H9 (cell line): ENCODE measurements at regions not wholly inside any gene's neighbourhood (a gene's known extent, or its start where the extent isn't known, plus 50 kb on each side); places are given as distances from the start of the nearest gene placed in this dataset.

Source experiments
- DNase-seq: peaks from one replicate; pipeline ENCODE4 v3.0.0-alpha.2; 2017
- H2AFZ ChIP-seq: one replicate; pipeline ENCODE4 v1.6.1; 2013; ENCODE audit warnings: mild to moderate bottlenecking, low read length, control low read depth, moderate library complexity
- H2AK5ac ChIP-seq: 2 replicates; pipeline ENCODE4 v1.6.1; 2013; ENCODE audit warnings: low read length, control low read depth, mixed read lengths; ENCODE audit not compliant: insufficient read length
- H2BK120ac ChIP-seq: one replicate; pipeline ENCODE4 v1.6.1; 2013; ENCODE audit warnings: low read depth, mild to moderate bottlenecking, low read length, control low read depth, inconsistent platforms; ENCODE audit not compliant: poor library complexity, severe bottlenecking
- H2BK12ac ChIP-seq: 2 replicates; pipeline ENCODE4 v1.6.1; 2013; ENCODE audit warnings: low read length, control low read depth, mixed read lengths, low read depth; ENCODE audit not compliant: insufficient read length
- H2BK15ac ChIP-seq: 2 replicates; pipeline ENCODE4 v1.6.1; 2013; ENCODE audit warnings: low read depth, low read length, control low read depth
- H2BK20ac ChIP-seq: one replicate; pipeline ENCODE4 v1.6.1; 2013; ENCODE audit warnings: low read depth, mild to moderate bottlenecking, low read length, control low read depth, inconsistent platforms; ENCODE audit not compliant: poor library complexity, severe bottlenecking
- H2BK5ac ChIP-seq: 2 replicates; pipeline ENCODE4 v1.6.1; 2013; ENCODE audit warnings: low read length, control low read depth, mixed read lengths; ENCODE audit not compliant: insufficient read length
- H3K14ac ChIP-seq: 2 replicates; pipeline ENCODE4 v1.6.1; 2013; ENCODE audit warnings: low read length, control low read depth; ENCODE audit not compliant: insufficient read depth
- H3K18ac ChIP-seq: 2 replicates; pipeline ENCODE4 v1.6.1; 2013; ENCODE audit warnings: low read depth, mild to moderate bottlenecking, mixed read lengths, low read length, control low read depth; ENCODE audit not compliant: insufficient read length
- H3K23ac ChIP-seq: 2 replicates; pipeline ENCODE4 v1.6.1; 2013; ENCODE audit warnings: low read length, control low read depth, mixed read lengths, low read depth; ENCODE audit not compliant: insufficient read length
- H3K23me2 ChIP-seq: 2 replicates; pipeline ENCODE4 v1.6.1; 2013; ENCODE audit warnings: low read depth, mild to moderate bottlenecking, mixed read lengths, low read length, control low read depth; ENCODE audit not compliant: insufficient read length, poor library complexity, severe bottlenecking
- H3K27ac ChIP-seq: 2 replicates; pipeline ENCODE4 v1.5.1; 2013; ENCODE audit warnings: low read length, control low read depth, mixed read lengths, low read depth; ENCODE audit not compliant: insufficient read length
- H3K27me3 ChIP-seq: 2 replicates; pipeline ENCODE4 v1.6.1; 2013; ENCODE audit warnings: low read length, control low read depth, inconsistent platforms; ENCODE audit not compliant: insufficient read depth
- H3K4ac ChIP-seq: 2 replicates; pipeline ENCODE4 v1.6.1; 2013; ENCODE audit warnings: low read depth, mild to moderate bottlenecking, control low read depth, inconsistent platforms, low read length, moderate library complexity
- H3K4me1 ChIP-seq: 2 replicates; pipeline ENCODE4 v1.6.1; 2013; ENCODE audit warnings: low read length, control low read depth, inconsistent platforms; ENCODE audit not compliant: insufficient read depth
- H3K4me2 ChIP-seq: 2 replicates; pipeline ENCODE4 v1.6.1; 2013; ENCODE audit warnings: low read length, control low read depth, mixed read lengths; ENCODE audit not compliant: insufficient read length, insufficient read depth
- H3K56ac ChIP-seq: 2 replicates; pipeline ENCODE4 v1.6.1; 2013; ENCODE audit warnings: low read depth, mild to moderate bottlenecking, mixed read lengths, low read length, control low read depth; ENCODE audit not compliant: insufficient read length
- H3K79me1 ChIP-seq: 2 replicates; pipeline ENCODE4 v1.6.1; 2013; ENCODE audit warnings: low read depth, mild to moderate bottlenecking, moderate library complexity, low read length, control low read depth, inconsistent platforms; ENCODE audit not compliant: insufficient read depth, poor library complexity, severe bottlenecking
- H3K79me2 ChIP-seq: 2 replicates; pipeline ENCODE4 v1.6.1; 2013; ENCODE audit warnings: low read length, control low read depth, inconsistent platforms; ENCODE audit not compliant: insufficient read depth
- H3K9ac ChIP-seq: 2 replicates; pipeline ENCODE4 v1.6.1; 2013; ENCODE audit warnings: low read length, control low read depth, mixed read lengths; ENCODE audit not compliant: insufficient read length; ENCODE audit errors: extremely low read depth
- H3K9me3 ChIP-seq: one replicate; pipeline ENCODE4 v1.6.1; 2013; ENCODE audit warnings: low read depth, low read length, inconsistent platforms; ENCODE audit not compliant: control insufficient read depth
- H3T11ph ChIP-seq: one replicate; pipeline ENCODE4 v1.6.1; 2013; ENCODE audit warnings: mild to moderate bottlenecking, low read length, control low read depth, inconsistent platforms
- H4K20me1 ChIP-seq: one replicate; pipeline ENCODE4 v1.6.1; 2013; ENCODE audit not compliant: control insufficient read depth, insufficient read length, insufficient read depth
- H4K5ac ChIP-seq: 2 replicates; pipeline ENCODE4 v1.6.1; 2013; ENCODE audit warnings: low read depth, mild to moderate bottlenecking, mixed read lengths, low read length, control low read depth; ENCODE audit not compliant: insufficient read length
- H4K8ac ChIP-seq: replicated peaks from 2 replicates; pipeline ENCODE4 v1.6.1; 2013; ENCODE audit warnings: low read length, control low read depth, mixed read lengths, low read depth; ENCODE audit not compliant: insufficient read length
- H4K91ac ChIP-seq: 2 replicates; pipeline ENCODE4 v1.6.1; 2013; ENCODE audit warnings: low read depth, mild to moderate bottlenecking, moderate library complexity, mixed read lengths, low read length, control low read depth; ENCODE audit not compliant: insufficient read length
- H3K27ac Mint-ChIP-seq, 3 experiments: 2 replicates in 2 of 3; 3 replicates in 1 of 3; pipeline ENCODE4 v1.8.0; 2020 to 2021; ENCODE audit warnings: mixed read lengths in 3 of 3, mild to moderate bottlenecking in 1 of 3, moderate library complexity in 1 of 3
- H3K27me3 Mint-ChIP-seq: 2 replicates; pipeline ENCODE4 v1.8.0; 2021; ENCODE audit warnings: low read depth, mild to moderate bottlenecking, moderate library complexity, mixed read lengths
- H3K36me3 Mint-ChIP-seq, 3 experiments: 2 replicates in 2 of 3; 3 replicates in 1 of 3; pipeline ENCODE4 v1.8.0; 2020 to 2021; ENCODE audit warnings: low read depth in 3 of 3, mixed read lengths in 3 of 3; ENCODE audit not compliant: insufficient read depth in 1 of 3
- H3K4me1 Mint-ChIP-seq, 2 experiments: 2 replicates each; pipeline ENCODE4 v1.8.0; 2020; ENCODE audit warnings: mixed read lengths in 2 of 2
- H3K4me3 Mint-ChIP-seq, 2 experiments: 2 replicates in 1 of 2; 3 replicates in 1 of 2; pipeline ENCODE4 v1.8.0; 2020 to 2021; ENCODE audit warnings: mild to moderate bottlenecking in 2 of 2, mixed read lengths in 2 of 2, moderate library complexity in 1 of 2
- H3K9me3 Mint-ChIP-seq, 2 experiments: 2 replicates in 1 of 2; 3 replicates in 1 of 2; pipeline ENCODE4 v1.8.0; 2020; ENCODE audit warnings: mild to moderate bottlenecking in 2 of 2, mixed read lengths in 2 of 2, moderate library complexity in 1 of 2
- WGBS: extraction: QIAGEN DNeasy Blood & Tissue Kit; methylation state at CpG from one replicate; pipeline ENCODE4 v1.1.7; 2013; ENCODE audit warnings: missing lambda C conversion rate, low lambda C conversion rate, mixed read lengths; ENCODE audit not compliant: insufficient read length; ENCODE audit errors: extremely low coverage; 5-methylcytosine and 5-hydroxymethylcytosine counted together
- TF ChIP-seq, protein P1 (sequence below): fragments of 200-600 bp; sonication (generic); conservative IDR thresholded peaks from 3 replicates; pipeline ENCODE4 v1.8.0; 2021; ENCODE audit warnings: antibody characterized with exemption, mild to moderate bottlenecking

DNA sequence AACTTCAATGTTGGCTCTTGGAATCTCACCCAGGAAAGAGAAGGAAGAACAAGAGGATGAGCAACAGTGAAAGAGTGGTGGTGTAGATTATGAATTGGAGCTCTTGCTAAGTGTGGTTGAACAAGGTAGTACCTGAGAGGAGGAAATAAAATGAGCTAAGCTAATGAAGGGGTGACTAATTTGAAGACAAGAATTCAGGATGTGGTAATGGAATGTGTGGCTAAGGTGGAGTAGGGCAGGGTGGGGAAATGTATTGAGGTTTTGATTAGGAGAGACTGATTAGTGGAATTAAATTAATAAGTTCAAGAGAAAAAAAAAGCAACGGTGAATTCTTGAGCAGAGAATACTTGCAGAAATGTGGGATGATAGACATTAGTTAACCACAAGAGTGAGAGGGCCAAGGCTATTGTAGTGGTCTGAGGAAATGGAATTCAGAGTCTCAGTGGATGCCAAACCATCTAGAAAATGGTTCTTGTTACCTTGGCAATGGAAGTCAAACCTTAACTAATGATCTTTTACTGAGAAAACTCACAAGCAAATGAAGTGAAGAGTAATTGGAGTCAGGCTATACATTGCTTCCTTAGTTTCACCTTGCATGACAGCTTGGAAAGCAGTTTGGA lies 648.3 kb upstream of the ZNF608 start:
- no peak overlapping the region for H2AFZ ChIP-seq
- no CpG with 5 or more reads among the region's 1 CpG for WGBS
- peaks cover 4 to 8% of the 10 kb centered on the region in 2 experiments; a peak in 3 of 5 replicates for H3K9me3 Mint-ChIP-seq

More for the DNA sequence above, 648.3 kb upstream of the ZNF608 start:
- no peaks in the 10 kb centered on the region for H3K79me1 ChIP-seq
- H3K23me2 ChIP-seq = no peaks in the 10 kb centered on the region
- H3K9ac ChIP-seq = no peak overlapping the region
- H2AK5ac ChIP-seq = no peak overlapping the region
- Mint-ChIP-seq H3K4me1 (no peaks in the 10 kb centered on the region), H3K4me3 (no peak overlapping the region), H3K27ac (no peak overlapping the region), H3K27me3 (no peaks in the 10 kb centered on the region), H3K36me3 (peaks cover 2 to 8% (median 4%) of the 10 kb centered on the region in 3 experiments; a peak in 2 of 7 replicates)
- H2BK20ac ChIP-seq = no peak overlapping the region
- no peak overlapping the region for H3K4me2 ChIP-seq
- H3K27ac ChIP-seq = no peak overlapping the region
- H3K23ac ChIP-seq = no peak overlapping the region
- no peak overlapping the region for H4K5ac ChIP-seq
- no peak overlapping the region for H4K91ac ChIP-seq
- no peak overlapping the region for H3K14ac ChIP-seq
- DNase-seq = no peak
- H3K4me1 ChIP-seq = no peaks in the 10 kb centered on the region
- H3K27me3 ChIP-seq = no peaks in the 10 kb centered on the region
- H2BK120ac ChIP-seq = no peak overlapping the region
- H2BK5ac ChIP-seq = no peak overlapping the region
- no peak overlapping the region for H3T11ph ChIP-seq
- no peak overlapping the region for H3K56ac ChIP-seq
- no peak overlapping the region for H2BK12ac ChIP-seq
- H4K20me1 ChIP-seq = no peaks in the 10 kb centered on the region
- no peaks in the 10 kb centered on the region for H3K9me3 ChIP-seq
- no peak overlapping the region for H2BK15ac ChIP-seq
- TF ChIP-seq, protein P1, sequence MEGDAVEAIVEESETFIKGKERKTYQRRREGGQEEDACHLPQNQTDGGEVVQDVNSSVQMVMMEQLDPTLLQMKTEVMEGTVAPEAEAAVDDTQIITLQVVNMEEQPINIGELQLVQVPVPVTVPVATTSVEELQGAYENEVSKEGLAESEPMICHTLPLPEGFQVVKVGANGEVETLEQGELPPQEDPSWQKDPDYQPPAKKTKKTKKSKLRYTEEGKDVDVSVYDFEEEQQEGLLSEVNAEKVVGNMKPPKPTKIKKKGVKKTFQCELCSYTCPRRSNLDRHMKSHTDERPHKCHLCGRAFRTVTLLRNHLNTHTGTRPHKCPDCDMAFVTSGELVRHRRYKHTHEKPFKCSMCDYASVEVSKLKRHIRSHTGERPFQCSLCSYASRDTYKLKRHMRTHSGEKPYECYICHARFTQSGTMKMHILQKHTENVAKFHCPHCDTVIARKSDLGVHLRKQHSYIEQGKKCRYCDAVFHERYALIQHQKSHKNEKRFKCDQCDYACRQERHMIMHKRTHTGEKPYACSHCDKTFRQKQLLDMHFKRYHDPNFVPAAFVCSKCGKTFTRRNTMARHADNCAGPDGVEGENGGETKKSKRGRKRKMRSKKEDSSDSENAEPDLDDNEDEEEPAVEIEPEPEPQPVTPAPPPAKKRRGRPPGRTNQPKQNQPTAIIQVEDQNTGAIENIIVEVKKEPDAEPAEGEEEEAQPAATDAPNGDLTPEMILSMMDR = no peak
- no peak overlapping the region for H3K18ac ChIP-seq
- H4K8ac ChIP-seq = no peak overlapping the region
- H3K4ac ChIP-seq = no peak overlapping the region
- H3K79me2 ChIP-seq = no peaks in the 10 kb centered on the region
